Endodermal cell (in vitro differentiated cells): ENCODE measurements at regions not wholly inside any gene's neighbourhood (a gene's known extent, or its start where the extent isn't known, plus 50 kb on each side); places are given as distances from the start of the nearest gene placed in this dataset.

Source experiments
- DNase-seq: peaks from one replicate; pipeline ENCODE4 v3.0.0-alpha.2; 2017
- H3K27ac ChIP-seq: 2 replicates; pipeline ENCODE4 v1.5.1; 2013; ENCODE audit warnings: mild to moderate bottlenecking, low read depth, low read length, moderate library complexity
- H3K27me3 ChIP-seq: 2 replicates; pipeline ENCODE4 v1.6.1; 2013; ENCODE audit warnings: mild to moderate bottlenecking, low read length, moderate library complexity; ENCODE audit not compliant: insufficient read depth, control insufficient read depth, poor library complexity, severe bottlenecking
- H3K36me3 ChIP-seq: 2 replicates; pipeline ENCODE4 v1.7.0; 2013; ENCODE audit warnings: mild to moderate bottlenecking, low read length, moderate library complexity; ENCODE audit not compliant: control insufficient read depth, insufficient read depth
- H3K4me1 ChIP-seq: one replicate; pipeline ENCODE4 v1.7.0; 2013; ENCODE audit warnings: low read length; ENCODE audit not compliant: control insufficient read depth, insufficient read depth
- H3K4me3 ChIP-seq: 2 replicates; pipeline ENCODE4 v1.5.1; 2013; ENCODE audit warnings: mild to moderate bottlenecking, low read length, moderate library complexity
- H3K9ac ChIP-seq: 2 replicates; pipeline ENCODE4 v1.6.1; 2013; ENCODE audit warnings: mild to moderate bottlenecking, low read length, moderate library complexity; ENCODE audit not compliant: poor library complexity, severe bottlenecking; ENCODE audit errors: extremely low read depth
- H3K9me3 ChIP-seq: 2 replicates; pipeline ENCODE4 v1.6.1; 2013; ENCODE audit warnings: mild to moderate bottlenecking, low read length, moderate library complexity; ENCODE audit not compliant: control insufficient read depth
- H3K27ac Mint-ChIP-seq: 2 replicates; pipeline ENCODE4 v1.8.0; 2020; ENCODE audit warnings: mixed read lengths
- H3K27me3 Mint-ChIP-seq: 2 replicates; pipeline ENCODE4 v1.8.0; 2021; ENCODE audit warnings: mild to moderate bottlenecking, mixed read lengths; ENCODE audit not compliant: insufficient read depth
- H3K36me3 Mint-ChIP-seq: 2 replicates; pipeline ENCODE4 v1.8.0; 2020; ENCODE audit warnings: low read depth, mixed read lengths
- H3K4me1 Mint-ChIP-seq: 2 replicates; pipeline ENCODE4 v1.8.0; 2020; ENCODE audit warnings: mixed read lengths
- H3K4me3 Mint-ChIP-seq: 2 replicates; pipeline ENCODE4 v1.8.0; 2020; ENCODE audit warnings: mild to moderate bottlenecking, moderate library complexity, mixed read lengths
- H3K9me3 Mint-ChIP-seq: 2 replicates; pipeline ENCODE4 v1.8.0; 2020; ENCODE audit warnings: mild to moderate bottlenecking, mixed read lengths
- CTCF ChIP-seq: fragments of 200-600 bp; sonication (generic); conservative IDR thresholded peaks from 2 replicates; pipeline ENCODE4 v1.5.0; 2021; ENCODE audit warnings: antibody characterized with exemption, mild to moderate bottlenecking
- WGBS, 2 experiments: methylation state at CpG; one replicate each; pipeline versions ENCODE4 v1.1.5 to v1.1.7; 2013; ENCODE audit warnings: missing lambda C conversion rate in 2 of 2, mixed read lengths in 1 of 2; ENCODE audit not compliant: insufficient coverage in 1 of 2, insufficient read length in 1 of 2; 5-methylcytosine and 5-hydroxymethylcytosine counted together

GRCh38 chr20:5401277-5401875 is 84.6 kb upstream of the PROKR2 start:
- no peak overlapping the region for H3K27ac Mint-ChIP-seq
- DNase-seq, result no peak
- no peak overlapping the region for H3K4me3 Mint-ChIP-seq
- peaks cover 4% of the 10 kb centered on the region for H3K27me3 Mint-ChIP-seq
- H3K27ac ChIP-seq, result no peak overlapping the region
- TF ChIP-seq CTCF, result peak; percentile 41
- H3K4me1 ChIP-seq, result no peaks in the 10 kb centered on the region
- no peaks in the 10 kb centered on the region for H3K9me3 Mint-ChIP-seq
- no peaks in the 10 kb centered on the region for H3K9me3 ChIP-seq
- 87% methylated on average over 2 of the region's 2 CpGs; no CpG with 5 or more reads in 1 of the 2 experiments for WGBS, 2 experiments
- H3K36me3 ChIP-seq, result no peaks in the 10 kb centered on the region
- H3K9ac ChIP-seq, result no peak overlapping the region
- H3K4me1 Mint-ChIP-seq, result peaks cover 2% of the 10 kb centered on the region
- no peak overlapping the region for H3K4me3 ChIP-seq
- peaks cover 31% of the 10 kb centered on the region for H3K27me3 ChIP-seq
- no peaks in the 10 kb centered on the region for H3K36me3 Mint-ChIP-seq

GRCh38 chr20:5400164-5400762 is 83.5 kb upstream of the PROKR2 start:
- Histone ChIP-seq H3K9ac (no peak overlapping the region), H3K4me3 (no peak overlapping the region), H3K36me3 (no peaks in the 10 kb centered on the region), H3K4me1 (no peaks in the 10 kb centered on the region), H3K27ac (no peak overlapping the region), H3K27me3 (peaks cover 24% of the 10 kb centered on the region), H3K9me3 (no peaks in the 10 kb centered on the region)
- DNase-seq, result peak; percentile 78
- 65 to 100% methylated on average over 1 of the region's 1 CpG for WGBS, 2 experiments
- Mint-ChIP-seq H3K4me1 (peaks cover under 1% of the 10 kb centered on the region), H3K36me3 (no peaks in the 10 kb centered on the region), H3K9me3 (no peaks in the 10 kb centered on the region), H3K27me3 (peaks cover 6% of the 10 kb centered on the region), H3K4me3 (no peak overlapping the region), H3K27ac (no peak overlapping the region)
- no peak for TF ChIP-seq CTCF

- Histone ChIP-seq H3K27ac (no peak overlapping the region), H3K27me3 (peaks cover 24% of the 10 kb centered on the region), H3K9ac (no peak overlapping the region), H3K36me3 (no peaks in the 10 kb centered on the region), H3K9me3 (no peaks in the 10 kb centered on the region), H3K4me1 (no peaks in the 10 kb centered on the region), H3K4me3 (no peak overlapping the region)
- Mint-ChIP-seq H3K36me3 (no peaks in the 10 kb centered on the region), H3K4me3 (no peak overlapping the region), H3K4me1 (no peaks in the 10 kb centered on the region), H3K9me3 (no peaks in the 10 kb centered on the region), H3K27ac (no peak overlapping the region), H3K27me3 (peaks cover 8% of the 10 kb centered on the region)
- 91 to 96% methylated on average over 2 of the region's 2 CpGs for WGBS, 2 experiments
- DNase-seq, result no peak
- TF ChIP-seq CTCF, result no peak
Measured at GRCh38 chr20:5397393-5397792, 80.6 kb upstream of the PROKR2 start.
